GM21723 (cell line): ENCODE measurements at regions not wholly inside any gene's neighbourhood (a gene's known extent, or its start where the extent isn't known, plus 50 kb on each side); places are given as distances from the start of the nearest gene placed in this dataset.

ENCODE experiments used
- ATAC-seq: cut with Tn5 transposase; IDR thresholded peaks from one replicate; pipeline ENCODE4 v1.9.1; 2021; ENCODE audit warnings: mild to moderate bottlenecking, moderate library complexity; ENCODE audit not compliant: unreplicated experiment

DNA sequence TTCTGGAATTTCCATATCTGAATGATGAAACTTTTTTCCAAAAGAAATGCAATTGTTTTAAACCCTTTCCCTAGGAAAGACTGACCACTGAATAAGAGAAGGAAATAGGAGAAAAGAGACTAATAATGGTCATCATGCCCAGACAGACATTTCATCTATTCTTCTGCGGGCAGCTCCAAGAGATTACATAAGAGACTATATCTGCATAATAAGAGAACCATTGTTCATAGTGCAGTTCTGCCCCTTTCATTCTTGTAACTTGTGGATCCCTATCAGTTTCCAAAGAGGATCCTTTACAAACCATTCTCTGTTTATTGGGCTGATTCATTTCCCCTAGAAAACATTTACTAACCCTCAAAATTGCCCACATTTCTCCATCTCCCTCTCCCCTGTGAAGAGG is 197.8 kb downstream of the FSCB start:
- ATAC-seq: no peak

DNA sequence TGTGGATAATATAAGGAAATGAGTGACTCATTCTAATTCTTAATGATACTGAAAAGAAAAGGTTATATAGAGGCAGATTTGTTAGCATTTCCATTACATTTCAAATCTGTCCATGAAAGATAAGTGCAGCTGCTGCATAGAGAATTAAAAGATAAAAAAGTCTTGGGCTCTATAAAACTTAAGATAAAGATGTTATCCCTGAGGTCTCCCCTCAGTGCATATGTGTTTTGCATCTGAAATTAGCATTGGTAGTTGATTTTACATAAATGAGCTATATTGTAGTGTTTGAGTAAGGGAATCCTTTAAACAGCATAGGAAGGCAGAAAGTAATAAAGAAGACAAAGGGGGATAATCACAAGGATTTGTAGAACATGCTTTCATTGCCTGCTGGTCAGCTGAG is 206.2 kb downstream of the FSCB start:
- ATAC-seq: no peak

DNA sequence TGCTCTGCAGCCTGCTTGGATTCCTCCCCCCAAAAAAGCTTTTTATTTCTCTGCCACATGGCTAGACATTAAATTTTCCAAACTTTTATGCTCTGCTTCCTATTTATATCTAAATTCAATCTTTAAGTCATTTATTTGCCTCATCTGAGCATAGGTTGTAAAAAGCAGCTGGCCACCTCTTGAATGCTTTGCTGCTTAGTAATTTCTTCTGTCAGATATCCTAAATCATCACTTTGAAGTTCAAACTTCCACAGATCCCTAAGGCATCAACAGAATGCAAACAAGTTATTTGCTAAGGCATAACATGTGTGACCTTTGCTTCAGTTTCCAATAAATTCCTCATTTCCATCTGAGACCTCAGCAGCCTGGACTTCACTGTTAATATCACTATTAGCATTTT is 209.6 kb downstream of the FSCB start:
- no peak for ATAC-seq

DNA sequence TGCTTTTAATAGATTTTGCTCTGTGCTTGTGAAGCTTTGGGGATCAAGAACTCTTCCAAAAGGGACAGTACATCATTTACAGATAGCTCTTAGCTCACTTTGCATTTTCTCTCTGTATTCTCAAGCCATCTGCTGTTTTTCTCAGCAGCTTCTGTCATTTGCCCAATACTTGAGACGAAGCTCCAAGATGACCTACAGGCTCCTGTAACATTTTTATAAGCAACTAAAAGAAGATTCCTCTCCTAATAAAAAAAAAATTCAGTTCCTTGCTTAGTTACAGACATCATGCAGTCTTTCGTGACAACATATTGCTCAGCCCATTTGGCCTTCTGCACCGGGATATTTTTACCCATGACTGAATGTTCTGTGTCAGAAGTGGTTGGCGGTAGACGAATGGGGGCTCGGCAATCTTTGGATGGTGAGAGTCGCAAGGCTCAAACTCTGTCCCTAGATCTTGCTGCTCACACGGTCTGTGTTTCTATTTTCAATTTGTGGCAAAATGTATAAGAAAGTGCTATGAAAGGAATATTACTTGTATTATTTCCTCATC is 215.6 kb downstream of the FSCB start:
- no peak for ATAC-seq

DNA sequence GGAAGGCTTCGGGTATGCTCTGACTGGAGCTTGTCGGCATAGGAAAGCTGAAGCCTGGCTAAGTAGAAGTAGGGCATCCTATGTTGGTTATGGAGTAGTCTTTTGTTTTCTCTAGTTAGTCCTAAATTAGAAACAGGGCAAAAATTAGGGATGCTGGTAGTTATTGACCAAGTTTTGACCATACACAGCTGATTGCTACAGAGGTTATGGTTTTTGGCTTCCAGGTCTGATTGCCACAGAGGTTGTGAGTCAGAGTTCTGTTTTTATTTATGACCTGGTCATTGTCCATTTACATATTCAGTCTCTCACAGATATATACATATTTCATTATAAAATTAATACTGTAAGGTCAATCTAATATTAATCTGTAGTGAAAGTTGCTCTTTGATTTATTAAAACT is 219.2 kb downstream of the FSCB start:
- ATAC-seq: no peak

DNA sequence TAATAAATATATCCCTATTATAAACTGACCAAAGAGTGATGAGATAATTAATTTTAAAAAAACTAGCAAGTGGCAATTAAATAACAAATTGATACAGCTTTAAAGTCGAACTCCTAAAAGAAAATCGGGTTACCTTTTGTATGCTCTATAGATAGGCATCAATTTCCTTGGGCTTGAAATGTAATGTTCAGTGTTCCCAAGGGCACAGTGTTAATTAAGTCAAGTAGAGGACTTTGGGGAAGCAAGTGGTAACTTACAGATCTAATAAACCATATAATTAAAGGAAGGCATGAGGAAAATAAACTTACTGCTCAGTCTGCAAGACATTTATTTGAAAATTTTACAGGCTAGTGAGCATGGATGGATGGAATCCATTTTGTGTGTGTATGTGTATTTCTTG is 220.9 kb downstream of the FSCB start:
- ATAC-seq: no peak

DNA sequence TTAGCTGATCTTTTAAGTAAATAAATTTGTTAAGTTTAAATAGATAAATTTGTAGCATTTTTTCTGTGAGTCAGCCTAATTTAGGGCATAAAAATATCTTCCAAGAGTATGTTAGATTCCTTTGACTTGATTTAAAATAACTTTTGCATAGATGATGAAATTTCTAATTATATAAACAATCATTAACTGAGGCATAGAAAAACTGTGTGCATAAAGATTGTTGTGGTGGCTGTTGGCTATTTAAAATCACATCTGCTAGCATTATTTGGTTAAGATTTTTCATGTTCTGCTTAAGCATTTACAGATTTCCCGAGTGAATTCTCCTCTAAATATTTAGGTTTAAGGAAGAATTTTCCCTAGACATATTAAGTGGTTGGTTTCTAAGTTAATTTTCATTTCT is 223.2 kb downstream of the FSCB start:
- ATAC-seq: no peak

DNA sequence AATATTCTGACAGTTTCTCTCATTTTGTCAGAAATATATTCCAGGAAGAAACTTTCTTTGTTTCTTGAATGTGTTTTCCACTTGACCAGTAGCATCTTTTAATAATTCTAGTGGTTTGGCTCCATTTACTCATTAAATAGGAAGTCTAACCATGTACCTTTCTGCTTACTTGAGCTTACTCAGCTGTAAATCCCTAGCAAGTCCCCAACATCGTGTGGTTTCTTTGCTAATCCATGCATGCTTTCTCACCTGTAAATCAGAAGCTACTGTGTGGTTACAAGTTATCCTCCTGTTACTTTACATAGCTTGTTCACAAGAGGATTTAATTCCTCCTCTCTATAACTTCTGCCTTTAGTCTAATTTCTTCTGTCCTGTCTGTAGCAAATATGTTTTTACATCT is 227.7 kb downstream of the FSCB start:
- ATAC-seq: no peak

DNA sequence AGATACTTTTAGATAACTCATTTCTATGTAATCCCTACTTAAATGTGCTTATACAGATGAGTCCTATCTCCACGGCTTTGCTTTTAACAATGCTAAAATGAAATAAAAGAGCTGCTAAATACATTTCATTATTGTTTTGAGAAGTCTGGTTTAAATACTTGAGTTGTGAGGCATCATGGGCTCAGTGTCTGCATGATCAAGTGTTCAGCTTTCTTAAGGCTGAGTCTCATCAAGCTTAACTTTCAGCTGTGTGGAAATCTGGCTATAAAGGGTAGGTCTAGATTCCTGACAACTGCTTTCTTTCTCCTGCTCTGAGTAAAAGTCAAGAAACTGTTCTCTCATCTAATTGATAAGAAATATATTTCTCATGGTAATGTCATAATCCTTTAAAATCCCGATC is 235.4 kb downstream of the FSCB start:
- no peak for ATAC-seq

DNA sequence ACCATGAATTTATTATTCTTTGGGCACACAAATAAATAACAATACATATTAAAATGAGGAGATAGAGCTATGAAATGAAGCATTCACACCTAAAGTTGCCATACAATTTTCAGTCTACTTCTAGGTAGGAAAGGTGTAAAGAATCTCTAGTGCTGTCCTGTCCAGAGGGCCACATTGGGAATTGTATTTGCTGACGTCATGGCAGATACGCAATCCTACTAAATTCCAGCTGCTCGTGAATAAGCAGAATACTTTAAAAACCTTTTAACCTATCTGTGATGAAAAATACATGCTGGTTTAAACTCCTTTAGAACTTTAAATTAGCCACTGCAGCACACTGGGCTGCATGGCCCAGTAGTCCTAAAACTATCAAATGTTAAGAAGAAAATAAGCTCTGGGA is 236.1 kb downstream of the FSCB start:
- ATAC-seq: no peak

DNA sequence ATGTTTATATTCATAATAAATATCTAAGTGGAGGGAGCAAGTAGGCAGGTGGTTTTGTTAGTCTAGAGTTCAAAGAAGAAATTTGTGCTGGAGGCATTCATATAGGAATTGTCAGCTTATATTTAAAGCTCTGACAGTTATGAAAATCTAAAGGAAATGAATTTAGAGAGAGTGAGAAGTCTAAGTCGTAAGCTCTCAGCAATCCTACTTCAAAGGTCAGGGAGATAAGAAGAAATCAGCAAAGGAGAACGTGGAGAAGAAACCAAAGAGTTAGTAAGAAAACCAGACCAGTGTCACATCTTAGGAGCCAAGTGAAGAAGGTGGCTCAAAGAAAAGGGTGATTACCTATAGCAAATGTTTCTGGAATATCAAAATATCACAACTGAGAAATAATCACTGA is 241.8 kb downstream of the FSCB start:
- no peak for ATAC-seq

DNA sequence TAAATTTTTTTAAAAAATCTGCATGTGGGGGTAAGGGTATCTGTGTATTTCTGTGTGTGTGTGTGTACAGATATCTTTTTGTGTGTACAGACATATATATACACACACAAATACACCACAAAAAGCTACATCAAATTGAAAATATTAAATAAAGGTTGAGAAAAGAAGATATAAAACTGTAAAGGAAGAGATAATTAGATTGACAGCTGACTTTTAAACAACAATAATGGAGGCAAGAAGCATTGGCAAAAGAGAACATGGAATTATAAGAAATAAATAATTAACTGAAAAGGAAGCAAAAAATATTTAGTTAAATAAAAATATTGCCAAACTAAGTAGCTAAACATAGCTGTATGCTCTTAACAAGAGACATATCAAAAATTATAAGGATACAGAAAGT is 291.4 kb downstream of the FSCB start:
- no peak for ATAC-seq

DNA sequence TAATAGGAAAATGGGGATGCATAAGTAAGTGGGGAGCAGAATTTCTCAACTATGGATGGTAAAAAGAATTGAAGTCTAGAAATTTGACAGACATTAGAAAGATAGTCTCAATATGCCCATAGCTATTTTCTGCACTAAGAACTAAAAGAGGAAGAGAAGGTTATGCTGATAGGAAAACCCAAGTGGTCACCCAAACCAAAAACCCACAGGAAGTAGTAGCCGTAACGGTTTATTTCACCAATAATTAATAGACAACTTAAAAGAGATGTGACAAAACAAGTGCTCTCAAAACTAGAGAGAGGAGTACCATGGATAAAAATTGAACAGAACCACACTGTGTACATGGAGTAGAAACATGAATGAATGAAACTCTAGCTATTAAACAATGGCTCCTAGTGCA is 295.4 kb downstream of the FSCB start:
- ATAC-seq: no peak

DNA sequence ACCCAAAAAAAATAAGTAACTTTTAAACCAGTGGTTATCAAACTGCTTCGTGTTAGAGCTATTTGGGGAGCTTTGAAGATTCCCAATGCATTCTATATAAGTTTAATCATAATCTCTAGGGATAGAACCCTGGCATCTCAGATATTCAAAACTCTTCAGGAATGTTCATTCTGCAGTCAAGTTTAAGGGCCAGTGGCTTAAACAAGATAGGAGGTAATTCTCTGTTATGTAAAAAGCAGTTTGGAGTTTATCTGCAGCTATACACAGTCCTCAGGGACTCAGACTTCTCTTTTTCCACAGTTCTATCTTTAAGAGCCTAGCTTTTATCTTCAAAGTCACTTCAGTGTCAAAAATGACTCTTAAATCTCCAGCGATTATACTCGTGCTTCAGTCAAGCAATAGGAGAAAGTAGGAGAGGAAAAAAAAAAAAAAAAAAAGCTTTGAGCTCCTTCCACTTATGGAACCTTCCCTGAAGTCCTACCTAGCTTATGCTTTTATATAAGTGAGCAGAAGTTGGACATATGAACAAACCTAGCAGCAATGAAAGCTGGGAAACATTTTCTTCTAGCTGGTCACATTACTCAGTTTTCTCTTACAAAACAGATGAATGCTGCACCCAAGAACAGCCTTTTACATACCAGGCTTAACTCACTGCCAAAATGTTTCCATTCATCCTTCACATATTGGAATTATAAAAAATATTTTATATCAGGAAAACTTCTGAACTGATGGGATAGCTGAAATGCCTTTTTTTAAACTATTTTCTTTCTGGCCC is 302.8 kb downstream of the FSCB start:
- ATAC-seq: no peak

DNA sequence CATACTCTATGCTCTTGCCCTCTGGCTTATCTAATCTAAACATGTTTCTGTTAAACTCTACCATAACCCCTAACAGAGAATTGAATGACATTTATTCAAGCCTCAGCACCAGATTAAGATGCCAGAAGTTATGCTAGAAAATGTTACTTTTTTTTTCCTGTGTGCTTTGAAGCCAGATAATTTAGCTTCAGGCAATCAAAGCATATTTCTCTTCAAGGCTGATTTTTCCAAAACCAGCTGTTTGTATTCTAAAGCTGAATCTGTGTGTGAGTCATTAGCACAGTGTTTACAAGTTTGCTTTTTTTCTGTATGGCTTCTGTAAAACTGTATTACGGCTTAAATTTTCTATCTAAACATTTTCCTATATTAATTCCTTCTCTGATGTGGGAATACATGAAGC is 326.1 kb downstream of the FSCB start:
- ATAC-seq: no peak

DNA sequence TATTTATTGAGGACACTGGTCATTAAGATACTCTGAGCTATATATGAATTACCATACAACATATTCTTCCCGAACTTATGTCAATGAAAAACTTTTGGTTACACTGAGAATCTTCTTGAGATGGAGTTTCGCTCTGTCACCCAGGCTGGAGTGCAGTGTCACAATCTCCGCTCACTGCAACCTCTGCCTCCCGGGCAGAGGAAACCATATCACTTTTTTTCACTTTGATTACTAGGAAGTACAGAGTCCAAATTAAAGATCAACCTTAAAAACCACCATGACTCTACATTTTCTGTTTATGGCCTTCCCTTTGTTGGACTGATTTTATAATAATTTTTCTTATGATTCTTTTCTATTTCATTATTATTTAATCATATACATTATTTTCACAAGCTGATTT is 336.5 kb downstream of the FSCB start:
- ATAC-seq: no peak

DNA sequence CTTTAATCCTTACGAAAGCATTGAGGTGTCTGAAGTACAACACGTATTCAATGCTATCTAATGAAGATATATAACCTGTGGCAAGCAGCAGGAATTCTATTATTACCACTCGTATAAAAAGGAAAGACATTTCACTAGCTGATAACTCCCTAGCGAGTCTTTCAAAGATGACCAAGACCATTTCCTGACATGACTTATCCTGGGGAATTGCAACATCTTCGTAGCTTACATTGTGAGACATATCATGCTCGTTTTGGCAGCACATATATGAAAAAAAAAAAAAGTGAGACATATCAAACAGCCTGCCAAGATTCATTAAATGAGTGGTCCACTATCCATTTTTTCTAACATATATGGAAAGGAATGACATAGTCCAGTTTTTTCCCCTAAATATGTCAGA is 337.0 kb downstream of the FSCB start:
- ATAC-seq: no peak

DNA sequence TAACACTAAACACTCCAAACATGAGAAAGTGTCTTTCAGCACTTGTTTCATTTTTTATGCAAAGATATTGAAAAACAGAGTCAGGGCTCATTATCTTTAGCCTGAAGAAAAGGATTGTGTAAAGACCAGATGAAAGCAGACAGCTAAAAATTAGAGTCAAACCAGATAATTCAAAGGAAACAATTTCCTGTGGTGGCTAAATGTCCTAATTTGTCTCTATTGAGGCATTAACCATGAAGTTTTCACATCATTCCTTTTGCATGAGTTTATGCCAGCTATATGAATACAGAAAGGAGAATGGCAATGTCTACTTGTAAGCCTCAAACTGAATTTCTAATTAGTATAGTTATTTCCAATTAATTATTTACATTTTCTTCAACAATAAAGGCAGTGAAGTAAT is 338.5 kb downstream of the FSCB start:
- ATAC-seq: no peak

DNA sequence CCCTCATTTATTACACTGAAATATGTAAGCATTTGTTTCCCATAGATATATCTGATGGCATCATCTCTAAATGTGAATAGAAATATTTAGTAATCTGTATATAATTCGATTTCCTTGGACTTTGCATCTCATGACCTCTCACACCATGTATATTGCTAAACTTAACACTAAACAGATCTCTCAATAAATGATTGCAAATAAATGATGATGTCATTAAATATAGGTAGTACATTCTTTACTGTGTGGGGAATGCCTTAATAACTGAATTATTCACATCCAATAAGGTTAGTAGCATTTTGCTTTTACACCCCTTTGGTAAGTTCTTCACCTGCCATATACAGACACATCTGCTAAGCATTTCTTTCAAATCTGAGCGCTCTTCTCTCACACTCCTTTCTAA is 340.5 kb downstream of the FSCB start:
- ATAC-seq: no peak

DNA sequence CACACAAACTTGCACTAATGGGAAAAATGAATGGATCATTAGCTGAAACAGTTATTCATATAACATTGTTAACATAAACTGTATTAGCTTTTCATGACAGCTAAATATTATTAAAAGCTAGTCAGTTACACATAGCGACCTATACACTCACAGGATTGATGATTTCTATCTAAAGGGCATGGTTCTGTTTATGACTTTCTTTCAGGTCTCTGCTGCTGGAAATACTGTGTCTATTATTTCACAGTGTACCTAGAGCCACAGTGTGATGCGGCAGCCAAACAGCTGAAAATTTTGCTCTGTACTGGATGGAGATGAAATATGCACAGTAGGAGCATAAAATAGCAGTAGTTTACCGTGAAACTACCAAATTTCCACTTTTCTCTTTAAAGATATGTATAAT is 341.1 kb downstream of the FSCB start:
- ATAC-seq: no peak

DNA sequence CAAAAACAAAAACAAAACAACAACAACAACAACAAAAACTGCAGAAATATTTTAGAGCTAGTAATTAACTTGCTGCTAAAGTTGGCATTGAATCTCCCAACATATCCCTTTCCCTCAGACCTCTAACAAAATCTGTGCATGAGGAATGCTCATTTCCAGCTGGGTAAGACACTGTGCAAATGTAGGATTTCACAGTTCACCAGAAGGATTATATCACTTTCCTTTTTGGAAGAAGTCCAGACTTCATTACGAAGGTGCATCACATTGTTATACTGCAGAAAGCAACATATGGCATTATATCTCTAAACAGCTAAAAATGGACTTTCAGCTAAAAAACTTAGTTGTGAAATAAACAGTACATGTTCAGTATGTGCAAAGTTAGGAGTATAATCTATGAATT is 341.8 kb downstream of the FSCB start:
- no peak for ATAC-seq

DNA sequence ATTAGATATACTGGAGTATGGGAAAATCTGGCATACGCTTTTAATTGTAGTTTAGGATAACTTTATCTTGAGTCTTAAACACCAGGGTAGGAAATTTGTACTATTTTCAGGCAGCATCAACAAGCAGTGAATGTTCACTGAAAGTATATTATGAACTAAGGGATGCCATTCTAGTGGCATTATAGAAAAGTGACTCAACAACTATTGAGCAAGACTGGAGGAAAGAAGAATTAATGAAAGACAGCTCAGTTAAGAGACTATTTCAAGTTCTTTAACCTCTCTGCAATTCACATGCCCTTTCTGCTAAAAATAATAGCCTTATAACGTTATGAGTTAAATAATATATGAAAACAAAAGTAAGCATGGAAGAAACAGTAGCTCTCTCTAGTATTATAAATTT is 343.1 kb downstream of the FSCB start:
- ATAC-seq: no peak

DNA sequence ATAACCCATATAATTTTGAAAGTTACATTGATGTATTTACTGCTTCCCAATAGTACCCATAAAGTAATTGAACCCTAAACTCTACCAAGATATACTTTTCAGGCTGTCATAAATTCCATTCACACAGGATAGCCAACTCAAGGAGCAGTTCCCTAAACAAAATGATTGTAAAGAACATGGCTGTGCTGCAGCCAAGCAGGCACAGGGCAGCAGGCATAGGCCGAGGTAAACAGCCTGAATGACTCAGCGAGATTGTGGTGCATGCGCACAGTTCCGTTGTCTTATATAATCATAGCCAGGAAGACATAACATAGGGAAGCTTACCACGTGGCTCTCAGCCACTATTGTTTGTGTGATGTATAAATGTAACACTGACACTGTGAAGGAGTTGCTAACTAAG is 344.9 kb downstream of the FSCB start:
- no peak for ATAC-seq
